ENCODE measurements at regions not wholly inside any gene's neighbourhood (a gene's known extent, or its start where the extent isn't known, plus 50 kb on each side); places are given as distances from the start of the nearest gene placed in this dataset.

DNA sequence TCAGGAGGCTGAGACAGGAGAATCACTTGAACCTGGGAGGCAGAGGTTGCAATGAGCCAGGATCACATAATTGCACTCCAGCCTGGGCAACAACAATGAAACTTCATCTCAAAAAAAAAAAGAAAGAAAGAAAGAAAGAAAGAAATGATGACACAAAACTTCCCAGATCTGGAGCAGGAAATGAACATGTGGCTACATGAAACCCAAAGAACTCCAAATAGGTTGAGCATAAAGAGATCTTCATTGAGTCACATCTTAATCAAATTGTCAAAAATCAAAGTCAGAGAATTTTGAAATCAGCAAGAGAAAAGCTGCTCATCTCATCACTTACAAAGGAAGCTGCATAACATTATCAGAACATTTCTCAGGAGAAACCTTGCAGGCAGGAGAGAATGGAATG, 247.0 kb downstream of the IBTK start:
- ChIA-PET CTCF (ENCODE audit: partially characterized antibody) (interaction anchor here (1.0 kb wide), 1 partner anchor 266 kb away, joined by 4 read pairs; no protein-coding TSS in a partner anchor), POLR2A (ENCODE audit: partially characterized antibody) (no interaction called here)
- DNase-seq (ENCODE audit: low read depth in 1 of 2, low spot score in 2 of 2) = no peak
- TF ChIP-seq CTBP2 (IDR thresholded peaks at IDR 0.05; ENCODE audit: borderline replicate concordance, insufficient read depth, insufficient read length, low read length) (no peak), TBP (IDR thresholded peaks at IDR 0.05; ENCODE audit: low read depth, low read length) (no peak), SP2 (IDR thresholded peaks at IDR 0.05; ENCODE audit: low read length) (no peak), CHD1 (IDR thresholded peaks at IDR 0.05; ENCODE audit: low read depth, low read length) (no peak), RXRA (IDR thresholded peaks at IDR 0.05; ENCODE audit: insufficient read depth, low read depth, low read length) (no peak), TAF1 (IDR thresholded peaks at IDR 0.05; ENCODE audit: low read depth, low read length) (no peak), PHF8 (conservative IDR thresholded peaks at IDR 0.05; ENCODE audit: low read depth, low read length) (no peak), BCL11A (IDR thresholded peaks at IDR 0.05; ENCODE audit: low read depth in 2 of 2, low read length in 2 of 2) (no peak), RNF2 (IDR thresholded peaks at IDR 0.05; ENCODE audit: borderline replicate concordance, low read depth, low read length, missing control alignments, poor library complexity, severe bottlenecking) (no peak), SP1 (IDR thresholded peaks at IDR 0.05; ENCODE audit: low read depth, low read length) (no peak), RBBP5 (IDR thresholded peaks at IDR 0.05; ENCODE audit: borderline replicate concordance, low read depth, low read length) (no peak), SAP30 (IDR thresholded peaks at IDR 0.05; ENCODE audit: insufficient read depth, insufficient replicate concordance, low read length) (no peak)
- TF ChIP-seq, protein P1, sequence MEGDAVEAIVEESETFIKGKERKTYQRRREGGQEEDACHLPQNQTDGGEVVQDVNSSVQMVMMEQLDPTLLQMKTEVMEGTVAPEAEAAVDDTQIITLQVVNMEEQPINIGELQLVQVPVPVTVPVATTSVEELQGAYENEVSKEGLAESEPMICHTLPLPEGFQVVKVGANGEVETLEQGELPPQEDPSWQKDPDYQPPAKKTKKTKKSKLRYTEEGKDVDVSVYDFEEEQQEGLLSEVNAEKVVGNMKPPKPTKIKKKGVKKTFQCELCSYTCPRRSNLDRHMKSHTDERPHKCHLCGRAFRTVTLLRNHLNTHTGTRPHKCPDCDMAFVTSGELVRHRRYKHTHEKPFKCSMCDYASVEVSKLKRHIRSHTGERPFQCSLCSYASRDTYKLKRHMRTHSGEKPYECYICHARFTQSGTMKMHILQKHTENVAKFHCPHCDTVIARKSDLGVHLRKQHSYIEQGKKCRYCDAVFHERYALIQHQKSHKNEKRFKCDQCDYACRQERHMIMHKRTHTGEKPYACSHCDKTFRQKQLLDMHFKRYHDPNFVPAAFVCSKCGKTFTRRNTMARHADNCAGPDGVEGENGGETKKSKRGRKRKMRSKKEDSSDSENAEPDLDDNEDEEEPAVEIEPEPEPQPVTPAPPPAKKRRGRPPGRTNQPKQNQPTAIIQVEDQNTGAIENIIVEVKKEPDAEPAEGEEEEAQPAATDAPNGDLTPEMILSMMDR (IDR thresholded peaks at IDR 0.05; ENCODE audit: control extremely low read depth in 1 of 3, insufficient read depth in 1 of 3, low read depth in 1 of 3, low read length in 3 of 3) = no peak

More for the DNA sequence above, 247.0 kb downstream of the IBTK start:
- no peaks in the 10 kb centered on the region for H4K20me1 ChIP-seq (replicated peaks in 1 of 2; ENCODE audit: control insufficient read depth in 1 of 2, insufficient read depth in 2 of 2, low read length in 2 of 2)
- H2AK5ac ChIP-seq (ENCODE audit: low read depth, low read length) = no peak overlapping the region
- H3K27me3 ChIP-seq (replicated peaks in 1 of 4; ENCODE audit: control insufficient read depth in 3 of 4, extremely low read depth in 1 of 4, insufficient read depth in 3 of 4, low read length in 3 of 4) = no peaks in the 10 kb centered on the region
- no peak overlapping the region for H2BK120ac ChIP-seq (replicated peaks; ENCODE audit: low read depth, low read length)
- no peak overlapping the region for H4K8ac ChIP-seq (ENCODE audit: extremely low read depth, insufficient read depth, low read length)
- no peak overlapping the region for H3K4me2 ChIP-seq (ENCODE audit: insufficient read depth in 1 of 2, low read depth in 2 of 2, low read length in 2 of 2)
- no peak overlapping the region for H2AFZ ChIP-seq (ENCODE audit: low read length)
- no peaks in the 10 kb centered on the region for H3K36me3 ChIP-seq (ENCODE audit: control insufficient read depth in 2 of 4, insufficient read depth in 4 of 4, low read length in 3 of 4)
- FAIRE-seq = no peak
- H3K4ac ChIP-seq (replicated peaks; ENCODE audit: insufficient read length, low read depth, low read length) = no peak overlapping the region
- no peak overlapping the region for H3K56ac ChIP-seq (replicated peaks; ENCODE audit: insufficient read length, low read depth, low read length)
- no peaks in the 10 kb centered on the region for H3K79me2 ChIP-seq (ENCODE audit: control insufficient read depth in 1 of 2, insufficient read depth in 2 of 2, low read length in 2 of 2)
- H3K14ac ChIP-seq (ENCODE audit: insufficient read length) = no peak overlapping the region
- H4K5ac ChIP-seq (ENCODE audit: insufficient read length, low read depth, low read length) = no peak overlapping the region
- H2BK5ac ChIP-seq (ENCODE audit: low read depth, low read length) = no peak overlapping the region
- no peak overlapping the region for H3K18ac ChIP-seq (ENCODE audit: extremely low read depth, low read length)
- H3K23me2 ChIP-seq (ENCODE audit: low read depth, low read length) = no peaks in the 10 kb centered on the region
- H2BK15ac ChIP-seq (ENCODE audit: low read length) = no peak overlapping the region
- no peak overlapping the region for H3K27ac ChIP-seq (ENCODE audit: low read depth, low read length)
- no peak overlapping the region for H2BK20ac ChIP-seq (ENCODE audit: low read length)
- H4K91ac ChIP-seq (replicated peaks; ENCODE audit: insufficient read length, low read length) = no peak overlapping the region
- H3K9ac ChIP-seq (replicated peaks in 1 of 4; ENCODE audit: extremely low read depth in 1 of 4, low read depth in 3 of 4, low read length in 3 of 4) = no peak overlapping the region
- H3K79me1 ChIP-seq (ENCODE audit: low read depth, low read length) = no peaks in the 10 kb centered on the region
- no peak overlapping the region for H3K4me3 ChIP-seq (ENCODE audit: extremely low read depth in 1 of 4, insufficient read depth in 2 of 4, low read depth in 3 of 4, low read length in 4 of 4)
- no peak overlapping the region for H3K23ac ChIP-seq (ENCODE audit: insufficient read length)
- no peak overlapping the region for H2BK12ac ChIP-seq (ENCODE audit: low read depth, low read length)
- peaks cover 0 to 3% (median 0%) of the 10 kb centered on the region in 4 experiments; a peak in 1 of 7 replicates for H3K4me1 ChIP-seq (replicated peaks in 1 of 4; ENCODE audit: control insufficient read depth in 3 of 4, insufficient read depth in 4 of 4, low read length in 3 of 4)
- peaks cover 0 to 5% of the 10 kb centered on the region in 2 experiments; a peak in 2 of 4 replicates for H3K9me3 ChIP-seq (ENCODE audit: insufficient read depth in 2 of 2, low read depth in 1 of 2, low read length in 1 of 2)

Measured in H1 (cell line).